Keratinocyte (primary cell): ENCODE measurements at regions not wholly inside any gene's neighbourhood (a gene's known extent, or its start where the extent isn't known, plus 50 kb on each side); places are given as distances from the start of the nearest gene placed in this dataset.

Experiments
- EZH2 ChIP-seq: IDR thresholded peaks from one replicate; pipeline ENCODE4 v1.6.1; 2012; ENCODE audit warnings: inconsistent platforms, mild to moderate bottlenecking, low read length, moderate library complexity
- TF ChIP-seq, protein P1 (sequence below), 3 experiments: IDR thresholded peaks in 1 of 3; conservative IDR thresholded peaks in 1 of 3; optimal IDR thresholded peaks in 1 of 3; 2 replicates in 2 of 3; 3 replicates in 1 of 3; pipeline versions ENCODE3 to v1.5.1; 2011; ENCODE audit warnings: low read length in 3 of 3, mild to moderate bottlenecking in 3 of 3, moderate library complexity in 2 of 3, control low read depth in 1 of 3, inconsistent platforms in 1 of 3; ENCODE audit not compliant: insufficient read depth in 2 of 3; ENCODE audit errors: extremely low read depth in 1 of 3

DNA sequence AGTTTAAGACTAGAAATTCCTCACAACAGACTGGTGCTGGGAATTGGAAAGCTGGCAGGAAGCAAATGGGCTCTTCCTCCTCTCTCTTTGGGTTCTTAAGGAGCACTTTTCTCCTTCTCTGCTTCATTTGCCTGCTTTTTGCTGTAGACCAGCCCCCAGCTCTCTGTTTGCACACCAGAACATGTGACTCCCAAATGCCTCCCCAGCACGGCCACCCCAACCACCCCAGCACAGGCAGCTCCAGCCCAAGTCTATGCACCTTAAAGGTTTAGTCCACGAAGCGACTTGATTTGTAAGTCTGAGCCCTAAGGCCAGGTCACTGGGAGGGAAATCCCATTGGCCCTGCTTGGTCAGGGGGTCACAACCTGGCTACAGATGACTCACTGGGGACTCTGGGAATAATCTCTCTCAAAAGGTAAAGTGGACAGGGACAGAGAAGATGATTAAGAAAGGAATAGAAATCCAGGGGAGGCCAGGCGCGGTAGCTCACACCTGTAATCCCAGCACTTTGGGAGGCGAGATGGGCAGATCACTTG lies 377.8 kb upstream of the PROK2 start:
- TF ChIP-seq, protein P1, sequence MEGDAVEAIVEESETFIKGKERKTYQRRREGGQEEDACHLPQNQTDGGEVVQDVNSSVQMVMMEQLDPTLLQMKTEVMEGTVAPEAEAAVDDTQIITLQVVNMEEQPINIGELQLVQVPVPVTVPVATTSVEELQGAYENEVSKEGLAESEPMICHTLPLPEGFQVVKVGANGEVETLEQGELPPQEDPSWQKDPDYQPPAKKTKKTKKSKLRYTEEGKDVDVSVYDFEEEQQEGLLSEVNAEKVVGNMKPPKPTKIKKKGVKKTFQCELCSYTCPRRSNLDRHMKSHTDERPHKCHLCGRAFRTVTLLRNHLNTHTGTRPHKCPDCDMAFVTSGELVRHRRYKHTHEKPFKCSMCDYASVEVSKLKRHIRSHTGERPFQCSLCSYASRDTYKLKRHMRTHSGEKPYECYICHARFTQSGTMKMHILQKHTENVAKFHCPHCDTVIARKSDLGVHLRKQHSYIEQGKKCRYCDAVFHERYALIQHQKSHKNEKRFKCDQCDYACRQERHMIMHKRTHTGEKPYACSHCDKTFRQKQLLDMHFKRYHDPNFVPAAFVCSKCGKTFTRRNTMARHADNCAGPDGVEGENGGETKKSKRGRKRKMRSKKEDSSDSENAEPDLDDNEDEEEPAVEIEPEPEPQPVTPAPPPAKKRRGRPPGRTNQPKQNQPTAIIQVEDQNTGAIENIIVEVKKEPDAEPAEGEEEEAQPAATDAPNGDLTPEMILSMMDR (optimal IDR thresholded peaks at IDR 0.05 in 1 of 3, IDR thresholded peaks at IDR 0.05 in 1 of 3, conservative IDR thresholded peaks at IDR 0.05 in 1 of 3; ENCODE audit: extremely low read depth in 1 of 3, insufficient read depth in 2 of 3, low read length in 3 of 3) = no peak
- TF ChIP-seq EZH2 = no peak
